ENCODE measurements at regions not wholly inside any gene's neighbourhood (a gene's known extent, or its start where the extent isn't known, plus 50 kb on each side); places are given as distances from the start of the nearest gene placed in this dataset.

DNA sequence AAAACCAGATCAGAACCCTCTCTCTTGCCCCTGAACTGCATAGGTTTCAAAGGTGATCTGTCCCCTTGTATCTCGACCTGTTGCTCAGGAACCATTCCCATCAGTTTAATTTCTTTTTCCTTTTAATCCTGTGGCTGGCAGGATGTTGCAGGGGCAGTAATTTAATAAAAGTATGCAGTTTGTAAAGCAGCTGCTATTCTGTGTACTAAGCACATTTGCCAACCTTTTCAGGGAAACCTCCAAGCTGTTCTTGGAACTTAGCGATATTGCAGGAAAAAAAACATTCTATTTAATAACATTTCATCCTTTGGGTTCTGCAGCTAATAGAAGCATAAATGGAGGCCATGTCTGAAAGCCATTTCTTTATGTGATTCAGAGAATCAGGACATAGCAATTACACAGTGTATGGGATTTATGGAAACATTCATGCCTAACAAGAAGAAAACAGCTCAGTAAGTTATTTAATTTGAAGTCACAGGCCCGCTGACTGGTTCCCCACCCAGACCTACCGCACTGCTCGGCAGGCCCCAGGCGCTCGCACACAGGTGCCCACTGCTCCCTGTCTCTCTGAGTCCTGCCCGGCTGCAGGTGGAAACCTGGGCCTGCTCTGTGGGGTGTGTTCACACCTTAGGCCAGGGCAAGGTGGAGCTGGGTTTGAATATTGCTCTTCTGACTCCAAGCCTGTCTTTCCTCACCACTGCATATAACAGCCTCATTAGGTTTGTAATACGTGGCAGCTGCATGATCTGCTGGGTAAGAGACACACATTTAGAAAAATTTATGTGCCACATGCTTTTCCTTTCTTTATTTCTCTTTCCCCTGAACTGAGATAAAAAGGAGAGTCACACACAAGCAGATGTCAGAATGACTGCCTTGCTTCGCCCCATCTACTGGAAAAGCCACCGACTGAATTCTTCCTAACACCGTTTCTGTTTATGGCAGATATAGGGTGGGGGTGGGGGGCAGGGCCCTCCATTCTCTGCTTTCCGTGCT is 119.7 kb downstream of the SLC25A47 start:
- Histone ChIP-seq H3K27me3 (no peaks in the 10 kb centered on the region), H3K4me2 (no peak overlapping the region), H3K36me3 (replicated peaks; ENCODE audit: insufficient read depth, low read depth) (no peaks in the 10 kb centered on the region)

DNA sequence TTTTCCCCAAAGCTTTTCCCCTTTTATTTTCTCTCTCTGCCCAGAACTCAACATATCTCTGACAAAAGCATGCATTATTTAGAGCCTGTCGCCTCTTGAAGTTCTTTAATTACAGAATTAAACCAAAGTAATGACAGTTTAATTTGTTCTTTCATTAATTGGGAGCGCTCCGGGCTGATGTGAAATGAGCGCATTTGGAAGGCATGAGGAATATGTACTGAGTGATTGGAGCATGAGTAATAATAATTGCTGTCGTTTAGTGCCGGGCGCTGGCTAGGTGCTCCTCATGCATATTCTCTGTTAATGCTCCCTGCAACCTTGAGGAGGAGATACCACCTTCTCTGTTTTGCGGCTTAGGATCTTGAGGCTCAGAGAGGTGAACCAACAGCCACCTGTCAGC is 120.5 kb downstream of the SLC25A47 start:
- Histone ChIP-seq H3K4me2 (no peak overlapping the region), H3K27ac (no peak overlapping the region), H3K36me3 (replicated peaks; ENCODE audit: insufficient read depth, low read depth) (no peaks in the 10 kb centered on the region), H4K20me1 (ENCODE audit: insufficient read depth, poor library complexity, severe bottlenecking) (no peaks in the 10 kb centered on the region), H3K27me3 (no peaks in the 10 kb centered on the region), H3K4me3 (no peak overlapping the region), H2AFZ (no peak overlapping the region), H3K4me1 (ENCODE audit: insufficient read depth) (peaks cover 31% of the 10 kb centered on the region), H3K9me3 (ENCODE audit: low read depth) (no peaks in the 10 kb centered on the region), H3K79me2 (peaks cover 9% of the 10 kb centered on the region), H3K9me2 (replicated peaks; ENCODE audit: insufficient read depth) (no peaks in the 10 kb centered on the region)
- 85% methylated on average over 8 of the region's 8 CpGs for WGBS (ENCODE audit: low lambda C conversion rate, missing lambda C conversion rate)
- no peak for DNase-seq (ENCODE audit: low spot score)
- no peak for TF ChIP-seq CTCF (IDR thresholded peaks at IDR 0.05; ENCODE audit: poor library complexity)
- TF ChIP-seq EZH2 (IDR thresholded peaks at IDR 0.05; ENCODE audit: borderline replicate concordance): no peak
- TF ChIP-seq EZH2phosphoT487 (IDR thresholded peaks at IDR 0.05; ENCODE audit: low read depth, severe bottlenecking, unreplicated experiment): no peak

More for the DNA sequence above, 119.7 kb downstream of the SLC25A47 start:
- Histone ChIP-seq H3K79me2 (peaks cover 12% of the 10 kb centered on the region), H3K4me1 (ENCODE audit: insufficient read depth) (peaks cover 33% of the 10 kb centered on the region), H3K9me2 (replicated peaks; ENCODE audit: insufficient read depth) (no peaks in the 10 kb centered on the region), H3K27ac (no peak overlapping the region), H4K20me1 (ENCODE audit: insufficient read depth, poor library complexity, severe bottlenecking) (no peaks in the 10 kb centered on the region), H2AFZ (no peak overlapping the region), H3K9me3 (ENCODE audit: low read depth) (no peaks in the 10 kb centered on the region), H3K4me3 (no peak overlapping the region)
- 84% methylated on average over 13 of the region's 13 CpGs for WGBS (ENCODE audit: low lambda C conversion rate, missing lambda C conversion rate)
- no peak for TF ChIP-seq EZH2 (IDR thresholded peaks at IDR 0.05; ENCODE audit: borderline replicate concordance)
- TF ChIP-seq EZH2phosphoT487 (IDR thresholded peaks at IDR 0.05; ENCODE audit: low read depth, severe bottlenecking, unreplicated experiment): no peak
- no peak for TF ChIP-seq CTCF (IDR thresholded peaks at IDR 0.05; ENCODE audit: poor library complexity)
- DNase-seq (ENCODE audit: low spot score): no peak

GRCh38 chr14:100445436-100446088 is 122.4 kb downstream of the SLC25A47 start:
- H3K36me3 ChIP-seq (replicated peaks; ENCODE audit: insufficient read depth, low read depth): no peaks in the 10 kb centered on the region
- peaks cover 7% of the 10 kb centered on the region for H3K79me2 ChIP-seq
- 92% methylated on average over 8 of the region's 8 CpGs for WGBS (ENCODE audit: low lambda C conversion rate, missing lambda C conversion rate)
- no peaks in the 10 kb centered on the region for H4K20me1 ChIP-seq (ENCODE audit: insufficient read depth, poor library complexity, severe bottlenecking)
- H3K27me3 ChIP-seq: no peaks in the 10 kb centered on the region
- H3K4me2 ChIP-seq: no peak overlapping the region
- H3K9me3 ChIP-seq (ENCODE audit: low read depth): no peaks in the 10 kb centered on the region
- TF ChIP-seq EZH2 (IDR thresholded peaks at IDR 0.05; ENCODE audit: borderline replicate concordance) (no peak), EZH2phosphoT487 (IDR thresholded peaks at IDR 0.05; ENCODE audit: low read depth, severe bottlenecking, unreplicated experiment) (no peak), CTCF (IDR thresholded peaks at IDR 0.05; ENCODE audit: poor library complexity) (no peak)
- peaks cover 16% of the 10 kb centered on the region for H3K4me1 ChIP-seq (ENCODE audit: insufficient read depth)
- H3K9me2 ChIP-seq (replicated peaks; ENCODE audit: insufficient read depth): no peaks in the 10 kb centered on the region
- no peak overlapping the region for H3K4me3 ChIP-seq
- H2AFZ ChIP-seq: no peak overlapping the region
- H3K27ac ChIP-seq: no peak overlapping the region
- no peak for DNase-seq (ENCODE audit: low spot score)

Measured in hepatocyte (in vitro differentiated cells).